ENCODE measurements at regions not wholly inside any gene's neighbourhood (a gene's known extent, or its start where the extent isn't known, plus 50 kb on each side); places are given as distances from the start of the nearest gene placed in this dataset.

GRCh38 chr4:114078636-114079035 lies 99.2 kb upstream of the ARSJ start:
- no peak for TF ChIP-seq POLR2A (IDR thresholded peaks at IDR 0.05)
- TF ChIP-seq, protein P1, sequence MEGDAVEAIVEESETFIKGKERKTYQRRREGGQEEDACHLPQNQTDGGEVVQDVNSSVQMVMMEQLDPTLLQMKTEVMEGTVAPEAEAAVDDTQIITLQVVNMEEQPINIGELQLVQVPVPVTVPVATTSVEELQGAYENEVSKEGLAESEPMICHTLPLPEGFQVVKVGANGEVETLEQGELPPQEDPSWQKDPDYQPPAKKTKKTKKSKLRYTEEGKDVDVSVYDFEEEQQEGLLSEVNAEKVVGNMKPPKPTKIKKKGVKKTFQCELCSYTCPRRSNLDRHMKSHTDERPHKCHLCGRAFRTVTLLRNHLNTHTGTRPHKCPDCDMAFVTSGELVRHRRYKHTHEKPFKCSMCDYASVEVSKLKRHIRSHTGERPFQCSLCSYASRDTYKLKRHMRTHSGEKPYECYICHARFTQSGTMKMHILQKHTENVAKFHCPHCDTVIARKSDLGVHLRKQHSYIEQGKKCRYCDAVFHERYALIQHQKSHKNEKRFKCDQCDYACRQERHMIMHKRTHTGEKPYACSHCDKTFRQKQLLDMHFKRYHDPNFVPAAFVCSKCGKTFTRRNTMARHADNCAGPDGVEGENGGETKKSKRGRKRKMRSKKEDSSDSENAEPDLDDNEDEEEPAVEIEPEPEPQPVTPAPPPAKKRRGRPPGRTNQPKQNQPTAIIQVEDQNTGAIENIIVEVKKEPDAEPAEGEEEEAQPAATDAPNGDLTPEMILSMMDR (IDR thresholded peaks at IDR 0.05 in 4 of 5, conservative IDR thresholded peaks at IDR 0.05 in 1 of 5) = no peak

Measured in gastrocnemius medialis (tissue), 4 donors.